Ovary (tissue), 3 donors: ENCODE measurements at regions not wholly inside any gene's neighbourhood (a gene's known extent, or its start where the extent isn't known, plus 50 kb on each side); places are given as distances from the start of the nearest gene placed in this dataset.

Experiments
- EP300 ChIP-seq: sonication (generic); formaldehyde crosslinking; IDR thresholded peaks from one replicate; pipeline ENCODE4 v1.6.1; 2017; ENCODE audit warnings: antibody characterized with exemption
- TF ChIP-seq, protein P1 (sequence below), 3 donors: fragments of 450-650 bp in 2 of 3; fragments of 200-600 bp in 1 of 3; IDR thresholded peaks; one replicate each; pipeline versions ENCODE4 v1.5.1 to v1.8.0; 2016 to 2022; ENCODE audit warnings: antibody characterized with exemption in 3 of 3, mild to moderate bottlenecking in 1 of 3
- donor health status: DM: no; HTN: no; CAD: no.

- TF ChIP-seq, protein P1, sequence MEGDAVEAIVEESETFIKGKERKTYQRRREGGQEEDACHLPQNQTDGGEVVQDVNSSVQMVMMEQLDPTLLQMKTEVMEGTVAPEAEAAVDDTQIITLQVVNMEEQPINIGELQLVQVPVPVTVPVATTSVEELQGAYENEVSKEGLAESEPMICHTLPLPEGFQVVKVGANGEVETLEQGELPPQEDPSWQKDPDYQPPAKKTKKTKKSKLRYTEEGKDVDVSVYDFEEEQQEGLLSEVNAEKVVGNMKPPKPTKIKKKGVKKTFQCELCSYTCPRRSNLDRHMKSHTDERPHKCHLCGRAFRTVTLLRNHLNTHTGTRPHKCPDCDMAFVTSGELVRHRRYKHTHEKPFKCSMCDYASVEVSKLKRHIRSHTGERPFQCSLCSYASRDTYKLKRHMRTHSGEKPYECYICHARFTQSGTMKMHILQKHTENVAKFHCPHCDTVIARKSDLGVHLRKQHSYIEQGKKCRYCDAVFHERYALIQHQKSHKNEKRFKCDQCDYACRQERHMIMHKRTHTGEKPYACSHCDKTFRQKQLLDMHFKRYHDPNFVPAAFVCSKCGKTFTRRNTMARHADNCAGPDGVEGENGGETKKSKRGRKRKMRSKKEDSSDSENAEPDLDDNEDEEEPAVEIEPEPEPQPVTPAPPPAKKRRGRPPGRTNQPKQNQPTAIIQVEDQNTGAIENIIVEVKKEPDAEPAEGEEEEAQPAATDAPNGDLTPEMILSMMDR (IDR thresholded peaks at IDR 0.05): no peak
- no peak for TF ChIP-seq EP300
These were observed 311.3 kb downstream of the FAM72C start for GRCh38 chr1:143660354-143660941.
